Omental fat pad (tissue), 3 donors: ENCODE measurements at regions not wholly inside any gene's neighbourhood (a gene's known extent, or its start where the extent isn't known, plus 50 kb on each side); places are given as distances from the start of the nearest gene placed in this dataset.
"Not testable (repeated sequence)": the region's sequence is repeated elsewhere in the genome, so short reads cannot be mapped to it uniquely, and the experiment has no call there.

ENCODE experiments used
- ATAC-seq: fragments of 150-250 bp; one replicate; pipeline ENCODE4 v1.9.1; 2016; ENCODE audit warnings: mild to moderate bottlenecking, moderate library complexity; ENCODE audit not compliant: low FRiP score
- DNase-seq: peaks from one replicate; pipeline ENCODE4 v3.0.0-alpha.2; 2019; ENCODE audit warnings: low spot score
- TF ChIP-seq, protein P1 (sequence below), 3 donors: fragments of 450-650 bp; IDR thresholded peaks; one replicate each; pipeline ENCODE4 v1.5.1; 2016 to 2017; ENCODE audit warnings: antibody characterized with exemption in 3 of 3, mild to moderate bottlenecking in 3 of 3, moderate library complexity in 2 of 3

DNA sequence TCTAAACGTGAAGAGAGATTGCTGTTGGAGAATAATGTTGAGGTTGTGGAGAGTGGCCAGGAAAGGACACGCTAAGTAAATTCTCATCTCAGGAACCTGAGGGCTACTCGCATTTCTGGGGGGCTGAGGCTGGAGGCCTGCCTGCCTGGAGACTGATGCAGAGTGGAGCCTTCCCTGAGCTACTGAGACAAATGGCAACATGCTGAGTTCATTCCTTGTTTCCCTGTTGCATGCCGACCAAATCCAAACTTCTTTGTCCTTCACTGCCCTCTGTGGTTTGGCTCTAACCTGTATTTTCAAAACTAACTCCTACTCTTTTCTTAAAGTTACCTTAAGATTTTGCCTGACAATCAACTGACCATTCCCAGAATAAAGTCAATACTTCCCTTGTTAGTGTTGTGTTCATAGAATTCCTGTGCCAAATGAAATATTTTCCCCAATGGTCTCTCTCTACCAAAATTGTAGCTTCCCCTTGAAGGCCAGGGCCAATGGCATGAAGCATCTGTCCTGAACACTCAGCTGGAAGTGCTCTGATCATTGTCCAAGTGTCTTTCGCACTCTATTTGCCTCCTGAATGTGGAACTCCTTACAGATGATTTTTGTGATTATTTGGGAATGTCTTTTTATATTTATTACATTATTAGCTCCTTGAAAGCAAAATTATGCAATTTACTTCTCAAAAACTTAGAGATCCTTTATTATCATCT, 1085.6 kb downstream of the SOCS6 start:
- no peak for DNase-seq
- no peak for ATAC-seq
- TF ChIP-seq, protein P1, sequence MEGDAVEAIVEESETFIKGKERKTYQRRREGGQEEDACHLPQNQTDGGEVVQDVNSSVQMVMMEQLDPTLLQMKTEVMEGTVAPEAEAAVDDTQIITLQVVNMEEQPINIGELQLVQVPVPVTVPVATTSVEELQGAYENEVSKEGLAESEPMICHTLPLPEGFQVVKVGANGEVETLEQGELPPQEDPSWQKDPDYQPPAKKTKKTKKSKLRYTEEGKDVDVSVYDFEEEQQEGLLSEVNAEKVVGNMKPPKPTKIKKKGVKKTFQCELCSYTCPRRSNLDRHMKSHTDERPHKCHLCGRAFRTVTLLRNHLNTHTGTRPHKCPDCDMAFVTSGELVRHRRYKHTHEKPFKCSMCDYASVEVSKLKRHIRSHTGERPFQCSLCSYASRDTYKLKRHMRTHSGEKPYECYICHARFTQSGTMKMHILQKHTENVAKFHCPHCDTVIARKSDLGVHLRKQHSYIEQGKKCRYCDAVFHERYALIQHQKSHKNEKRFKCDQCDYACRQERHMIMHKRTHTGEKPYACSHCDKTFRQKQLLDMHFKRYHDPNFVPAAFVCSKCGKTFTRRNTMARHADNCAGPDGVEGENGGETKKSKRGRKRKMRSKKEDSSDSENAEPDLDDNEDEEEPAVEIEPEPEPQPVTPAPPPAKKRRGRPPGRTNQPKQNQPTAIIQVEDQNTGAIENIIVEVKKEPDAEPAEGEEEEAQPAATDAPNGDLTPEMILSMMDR (IDR thresholded peaks at IDR 0.05): no peak

DNA sequence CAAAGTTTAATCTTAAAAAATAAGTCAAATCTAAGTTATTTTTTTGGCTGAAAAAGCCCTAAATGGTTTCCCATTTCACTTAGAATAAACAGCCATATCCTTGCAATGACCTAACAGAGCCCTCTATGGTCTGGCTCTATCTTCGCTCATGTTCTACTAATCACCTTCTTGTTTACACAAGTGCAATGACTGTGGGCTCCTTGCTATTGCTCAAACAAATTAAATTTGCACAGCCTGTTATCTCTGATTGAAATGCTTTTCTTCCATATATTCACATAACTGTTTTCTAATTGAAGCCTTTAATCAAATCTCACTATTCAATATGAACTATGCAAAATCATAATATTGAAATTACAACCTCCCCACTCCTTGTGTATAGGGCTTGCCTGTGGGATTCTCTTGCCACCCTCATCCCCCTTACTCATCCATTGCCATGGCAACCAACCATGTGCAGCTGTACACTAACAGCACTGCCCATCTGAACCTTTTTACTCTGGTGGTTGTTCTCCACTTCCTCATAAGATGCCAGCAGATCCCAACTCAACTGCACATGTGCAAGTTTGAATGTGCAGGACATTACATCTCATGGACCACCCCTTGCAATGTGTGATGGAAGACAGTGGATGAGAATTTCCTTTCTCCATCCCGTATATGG, 1083.2 kb downstream of the SOCS6 start:
- TF ChIP-seq, protein P1 (IDR thresholded peaks at IDR 0.05): no peak

DNA sequence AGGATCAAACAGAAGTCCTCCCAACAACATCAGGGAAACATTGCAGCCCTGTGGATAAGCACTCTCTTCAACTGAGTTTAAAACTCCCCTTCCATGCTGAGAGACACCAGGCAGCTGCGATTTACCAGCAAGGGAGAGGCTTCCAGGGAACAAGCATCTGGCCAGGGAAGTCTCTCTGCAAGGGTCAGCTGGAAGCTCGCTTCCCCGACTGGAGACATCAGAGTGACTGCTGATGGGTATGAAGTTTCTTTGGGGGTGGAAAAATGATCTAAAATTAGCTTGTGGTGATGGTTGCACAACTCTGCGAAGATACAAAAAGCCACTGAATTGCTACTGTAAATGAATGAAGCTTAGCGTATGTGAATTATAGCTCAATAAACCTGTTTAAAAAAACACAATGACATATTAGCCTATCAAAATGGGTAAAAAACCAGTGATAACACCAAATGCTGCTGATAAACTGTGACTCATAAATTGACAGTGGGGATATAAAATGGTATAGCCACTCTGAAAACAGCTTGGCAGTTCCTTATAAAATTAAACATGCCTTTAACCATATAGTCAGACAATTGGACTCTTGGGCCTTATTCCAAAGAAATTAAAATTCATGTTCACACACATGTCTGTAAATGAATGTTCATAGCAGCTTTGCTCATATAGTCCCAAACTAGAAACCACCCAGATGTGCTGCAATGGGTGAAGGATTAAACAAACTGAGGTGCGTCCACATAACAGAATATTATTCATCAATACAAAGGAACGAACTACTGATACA, 1082.0 kb downstream of the SOCS6 start:
- ATAC-seq: no peak
- DNase-seq: no peak
- TF ChIP-seq, protein P1 (IDR thresholded peaks at IDR 0.05): no peak

More for the DNA sequence above, 1083.2 kb downstream of the SOCS6 start:
- DNase-seq (no peak), ATAC-seq (no peak)

DNA sequence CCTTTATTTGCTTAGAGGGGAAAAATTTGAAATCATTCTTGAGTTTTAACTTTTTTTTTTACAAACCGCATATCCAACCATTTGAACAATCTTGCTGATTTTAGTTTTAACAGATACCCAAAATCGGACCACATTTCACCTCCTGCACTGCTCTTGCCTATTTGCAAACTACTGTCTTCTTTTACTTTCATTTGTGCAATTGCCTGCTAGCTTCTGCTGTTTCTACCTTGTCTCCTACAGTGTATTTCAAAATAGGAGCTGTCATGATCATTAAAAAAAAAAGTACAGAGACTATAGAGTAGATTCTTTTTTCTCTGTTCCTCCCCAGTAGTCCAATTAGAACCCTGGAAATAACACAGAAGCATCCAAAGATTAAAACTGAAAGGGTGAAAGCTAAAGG, 1081.2 kb downstream of the SOCS6 start:
- TF ChIP-seq, protein P1 (IDR thresholded peaks at IDR 0.05): no peak
- DNase-seq: no peak
- no peak for ATAC-seq

DNA sequence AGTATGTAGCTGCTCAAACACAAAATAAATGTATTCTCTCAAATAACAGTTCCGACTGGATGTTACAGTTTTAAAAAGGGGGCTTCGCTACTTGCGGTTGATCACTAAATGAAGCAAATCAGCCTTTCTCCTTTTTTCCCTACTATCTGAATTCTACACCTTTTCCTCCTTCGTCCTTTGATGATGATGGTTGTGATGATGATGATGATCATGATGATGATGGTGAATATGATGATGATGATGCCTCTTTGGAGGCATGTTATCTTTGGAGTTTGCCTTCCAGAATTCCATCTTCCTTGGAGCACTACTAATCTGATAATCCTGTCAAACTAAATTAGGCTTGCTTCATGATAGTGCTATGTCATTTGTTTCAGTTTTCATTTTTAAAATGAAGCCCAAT, 1073.3 kb downstream of the SOCS6 start:
- TF ChIP-seq, protein P1 (IDR thresholded peaks at IDR 0.05): no peak
- DNase-seq (no peak), ATAC-seq (no peak)

DNA sequence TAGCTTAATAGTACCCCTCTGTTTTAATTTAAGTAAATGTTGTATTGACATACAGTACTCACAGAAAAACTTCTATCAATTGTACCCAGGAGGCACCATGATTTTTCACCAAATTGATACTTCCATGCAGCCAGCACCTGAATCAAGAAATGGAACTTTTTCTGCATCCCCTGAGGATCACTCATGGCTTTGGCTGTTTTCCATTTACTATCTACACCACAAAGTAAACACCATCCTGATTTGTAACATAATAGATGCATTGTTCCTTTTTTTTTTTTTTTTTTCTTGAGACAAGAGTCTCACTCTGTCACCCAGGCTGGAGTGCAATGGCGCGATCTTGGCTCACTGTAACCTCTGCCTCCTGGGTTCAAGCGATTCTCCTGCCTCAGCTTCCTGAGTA, 1066.8 kb downstream of the SOCS6 start:
- ATAC-seq: not testable (repeated sequence)

DNA sequence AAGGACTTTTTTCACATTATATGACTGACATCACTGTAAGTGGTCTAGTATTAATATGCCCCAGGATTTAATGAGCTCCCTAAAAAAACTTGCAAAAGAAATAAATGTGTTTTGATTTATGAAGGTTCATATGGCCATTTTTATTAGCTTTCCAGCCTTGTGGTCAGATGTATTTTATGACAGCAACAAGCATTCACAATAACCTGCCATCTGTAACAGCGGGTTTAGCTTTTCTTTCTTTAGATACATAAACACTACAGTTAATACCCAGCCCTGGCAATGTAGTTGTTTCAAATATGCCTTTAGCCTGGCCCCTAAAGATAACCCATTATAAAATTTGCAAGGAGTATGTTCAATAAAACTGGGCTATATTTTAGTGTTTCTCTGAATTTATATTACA, 1063.8 kb downstream of the SOCS6 start:
- no peak for DNase-seq
- no peak for ATAC-seq
- TF ChIP-seq, protein P1 (IDR thresholded peaks at IDR 0.05): no peak

More for the DNA sequence above, 1066.8 kb downstream of the SOCS6 start:
- DNase-seq: not testable (repeated sequence)
